GM12892 (cell line): ENCODE measurements at regions not wholly inside any gene's neighbourhood (a gene's known extent, or its start where the extent isn't known, plus 50 kb on each side); places are given as distances from the start of the nearest gene placed in this dataset.

Source experiments
- POLR2A ChIP-seq: IDR thresholded peaks from 2 replicates; pipeline ENCODE4 v1.6.1; 2011; ENCODE audit warnings: low read depth, low read length, control low read depth
- POLR2AphosphoS5 ChIP-seq: IDR thresholded peaks from 2 replicates; pipeline ENCODE4 v1.6.1; 2011; ENCODE audit warnings: low read depth, low read length, control low read depth
- TAF1 ChIP-seq: IDR thresholded peaks from 2 replicates; pipeline ENCODE4 v1.6.1; 2011; ENCODE audit warnings: low read depth, mild to moderate bottlenecking, control low read depth, low read length, borderline replicate concordance

- TF ChIP-seq POLR2A: no peak
- TF ChIP-seq TAF1: no peak
- no peak for TF ChIP-seq POLR2AphosphoS5
These were observed 571.4 kb downstream of the RAPGEF2 start for GRCh38 chr4:159674241-159674640.
